GM12872 (cell line): ENCODE measurements at regions not wholly inside any gene's neighbourhood (a gene's known extent, or its start where the extent isn't known, plus 50 kb on each side); places are given as distances from the start of the nearest gene placed in this dataset.

Experiments
- TF ChIP-seq, protein P1 (sequence below): IDR thresholded peaks from 3 replicates; pipeline ENCODE4 v1.5.1; 2011; ENCODE audit warnings: low read depth, mild to moderate bottlenecking, low read length, moderate library complexity; ENCODE audit not compliant: insufficient read depth

- TF ChIP-seq, protein P1, sequence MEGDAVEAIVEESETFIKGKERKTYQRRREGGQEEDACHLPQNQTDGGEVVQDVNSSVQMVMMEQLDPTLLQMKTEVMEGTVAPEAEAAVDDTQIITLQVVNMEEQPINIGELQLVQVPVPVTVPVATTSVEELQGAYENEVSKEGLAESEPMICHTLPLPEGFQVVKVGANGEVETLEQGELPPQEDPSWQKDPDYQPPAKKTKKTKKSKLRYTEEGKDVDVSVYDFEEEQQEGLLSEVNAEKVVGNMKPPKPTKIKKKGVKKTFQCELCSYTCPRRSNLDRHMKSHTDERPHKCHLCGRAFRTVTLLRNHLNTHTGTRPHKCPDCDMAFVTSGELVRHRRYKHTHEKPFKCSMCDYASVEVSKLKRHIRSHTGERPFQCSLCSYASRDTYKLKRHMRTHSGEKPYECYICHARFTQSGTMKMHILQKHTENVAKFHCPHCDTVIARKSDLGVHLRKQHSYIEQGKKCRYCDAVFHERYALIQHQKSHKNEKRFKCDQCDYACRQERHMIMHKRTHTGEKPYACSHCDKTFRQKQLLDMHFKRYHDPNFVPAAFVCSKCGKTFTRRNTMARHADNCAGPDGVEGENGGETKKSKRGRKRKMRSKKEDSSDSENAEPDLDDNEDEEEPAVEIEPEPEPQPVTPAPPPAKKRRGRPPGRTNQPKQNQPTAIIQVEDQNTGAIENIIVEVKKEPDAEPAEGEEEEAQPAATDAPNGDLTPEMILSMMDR = no peak
Observed at GRCh38 chr7:47152307-47152706, 429.6 kb downstream of the TNS3 start.

DNA sequence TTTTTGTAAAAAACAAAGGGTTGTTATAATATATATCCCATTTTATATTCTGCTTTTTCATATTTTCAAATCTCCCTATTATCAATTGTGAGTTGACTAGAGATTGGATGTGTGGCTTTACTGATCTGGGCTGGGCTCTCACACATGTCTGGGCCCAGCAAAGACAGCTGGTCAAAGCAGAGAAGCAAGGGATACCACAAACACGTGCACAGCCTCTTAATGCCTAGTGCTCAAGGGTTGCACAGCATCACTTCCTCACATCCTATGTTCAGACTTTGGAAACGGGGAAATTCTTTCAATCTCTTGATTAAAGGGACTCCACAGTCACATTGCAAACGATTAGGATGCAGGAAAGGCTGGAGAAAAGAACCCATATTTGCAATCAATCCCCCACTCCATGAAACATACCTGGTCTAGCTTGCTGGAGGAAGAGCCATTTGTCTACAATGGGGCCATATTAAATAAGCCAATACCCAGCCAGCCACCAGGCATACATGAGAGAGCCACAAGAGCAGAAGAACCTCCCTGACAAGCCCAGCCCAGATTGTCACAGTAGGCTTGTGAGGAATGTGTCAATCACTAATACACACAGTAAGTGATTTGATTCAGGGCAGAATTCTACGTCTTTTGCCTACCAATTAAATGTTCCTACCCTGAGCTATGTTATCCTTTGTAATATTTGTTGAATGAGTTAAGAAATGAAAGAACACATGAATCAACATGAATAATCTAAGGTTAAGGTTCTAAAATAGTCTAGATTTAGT is 431.2 kb downstream of the TNS3 start:
- TF ChIP-seq, protein P1 = no peak

DNA sequence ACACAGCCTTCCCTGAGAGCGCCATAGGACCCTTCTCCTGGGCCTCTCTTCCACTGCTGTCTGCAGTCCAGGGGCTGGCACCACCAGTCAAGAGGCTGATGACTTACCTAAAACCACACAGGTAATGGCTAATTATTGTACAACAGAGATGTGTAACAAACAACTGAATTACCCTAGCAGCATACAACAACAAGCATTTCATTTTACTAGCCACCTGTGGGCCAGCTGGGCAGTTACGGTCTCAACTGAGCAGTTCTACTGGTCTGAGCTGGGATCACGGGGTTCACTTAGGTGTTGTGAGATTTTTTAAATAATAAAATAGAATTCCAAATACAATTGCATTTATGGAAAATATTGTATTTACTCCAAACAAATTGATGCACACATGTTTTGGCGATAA is 431.9 kb downstream of the TNS3 start:
- TF ChIP-seq, protein P1 = no peak

- TF ChIP-seq, protein P1 = no peak
Observed at GRCh38 chr7:47149208-47149839, 432.6 kb downstream of the TNS3 start.

- TF ChIP-seq, protein P1 = no peak
Observed at GRCh38 chr7:47148536-47149207, 433.2 kb downstream of the TNS3 start.

GRCh38 chr7:47147213-47147631 is 434.7 kb downstream of the TNS3 start:
- TF ChIP-seq, protein P1 = no peak

- TF ChIP-seq, protein P1 = no peak
Observed at GRCh38 chr7:47145982-47146381, 435.9 kb downstream of the TNS3 start.
